Stimulated activated CD8-positive, alpha-beta memory T cell treated with anti-CD3 and anti-CD28 coated beads, Interleukin-4, amount 100 ng/mL, for 24 hours (primary cell): ENCODE measurements at regions not wholly inside any gene's neighbourhood (a gene's known extent, or its start where the extent isn't known, plus 50 kb on each side); places are given as distances from the start of the nearest gene placed in this dataset.
A peak's percentile ranks its signal among the peaks of the same experiment; 100 is the strongest.
"Not testable (repeated sequence)": the region's sequence is repeated elsewhere in the genome, so short reads cannot be mapped to it uniquely, and the experiment has no call there.

Source experiments
- DNase-seq: peaks from one replicate; pipeline ENCODE4 v3.0.0-alpha.2; 2020; ENCODE audit warnings: low read depth

- no peak for DNase-seq
Observed at GRCh38 chrX:73944563-73944908, 92.0 kb upstream of the XIST start.

GRCh38 chrX:73943693-73944562 is 91.4 kb upstream of the XIST start:
- DNase-seq = peak; percentile 87

- no peak for DNase-seq
Observed at GRCh38 chrX:73940893-73941470, 88.5 kb upstream of the XIST start.

GRCh38 chrX:73937843-73938242 is 85.3 kb upstream of the XIST start:
- not testable (repeated sequence) for DNase-seq

- DNase-seq = no peak
Observed at GRCh38 chrX:73932522-73932921, 80.0 kb upstream of the XIST start.

GRCh38 chrX:73930300-73930699 is 77.8 kb upstream of the XIST start:
- DNase-seq = no peak

- no peak for DNase-seq
Observed at GRCh38 chrX:73922856-73923455, 70.4 kb upstream of the XIST start.

- no peak for DNase-seq
Observed at GRCh38 chrX:73916931-73917667, 64.6 kb upstream of the XIST start.

- DNase-seq = no peak
Observed at GRCh38 chrX:73916489-73916888, 64.0 kb upstream of the XIST start.

- not testable (repeated sequence) for DNase-seq
Observed at GRCh38 chrX:73914792-73915191, 62.3 kb upstream of the XIST start.

GRCh38 chrX:73913580-73913979 is 61.1 kb upstream of the XIST start:
- no peak for DNase-seq

GRCh38 chrX:73911946-73912345 is 59.4 kb upstream of the XIST start:
- DNase-seq = not testable (repeated sequence)

- DNase-seq = not testable (repeated sequence)
Observed at GRCh38 chrX:73905749-73906374, 53.3 kb upstream of the XIST start.

GRCh38 chrX:73903941-73904340 is 51.4 kb upstream of the XIST start:
- DNase-seq = no peak
